CD8-positive, alpha-beta memory T cell (primary cell): ENCODE measurements at regions not wholly inside any gene's neighbourhood (a gene's known extent, or its start where the extent isn't known, plus 50 kb on each side); places are given as distances from the start of the nearest gene placed in this dataset.

Source experiments
- CTCF ChIA-PET: fragments of 350-600 bp; sonication (Branson Sonifier 250); formaldehyde crosslinking; loops from one replicate; lab custom pipeline; 2021; ENCODE audit warnings: antibody characterized with exemption; lab: Charles Lee
- POLR2A ChIA-PET: fragments of 350-600 bp; sonication (Branson Sonifier 250); formaldehyde crosslinking; loops from one replicate; lab custom pipeline; 2021; ENCODE audit warnings: antibody characterized with exemption; lab: Charles Lee
- DNase-seq, 5 donors: peaks; one replicate each; pipeline versions ENCODE4 v3.0.0 to v3.0.0-alpha.2; 2020 to 2022; ENCODE audit warnings: mixed read lengths in 1 of 5
- H3K27ac ChIP-seq: one replicate; pipeline ENCODE4 v1.7.0; 2013; ENCODE audit warnings: low read depth, mild to moderate bottlenecking, low read length, moderate library complexity
- H3K27me3 ChIP-seq: 2 replicates; pipeline ENCODE4 v1.7.0; 2013; ENCODE audit warnings: low read length, mild to moderate bottlenecking; ENCODE audit not compliant: insufficient read depth, poor library complexity, severe bottlenecking
- H3K36me3 ChIP-seq: 2 replicates; pipeline ENCODE4 v1.7.0; 2013; ENCODE audit warnings: mild to moderate bottlenecking, low read length, moderate library complexity; ENCODE audit not compliant: insufficient read depth
- H3K4me1 ChIP-seq: 2 replicates; pipeline ENCODE4 v1.7.0; 2013; ENCODE audit warnings: mild to moderate bottlenecking, low read length, moderate library complexity; ENCODE audit not compliant: insufficient read depth
- H3K4me3 ChIP-seq: 2 replicates; pipeline ENCODE4 v1.7.0; 2013; ENCODE audit warnings: mild to moderate bottlenecking, low read length
- H3K9me3 ChIP-seq: 2 replicates; pipeline ENCODE4 v1.7.0; 2013; ENCODE audit warnings: mild to moderate bottlenecking, low read length
- H3K27ac Mint-ChIP-seq, 8 donors: one replicate each; pipeline ENCODE4 v1.8.0; 2020 to 2021; ENCODE audit warnings: mixed read lengths in 8 of 8, mild to moderate bottlenecking in 6 of 8, inconsistent platforms in 3 of 8, moderate library complexity in 3 of 8
- H3K27me3 Mint-ChIP-seq, 2 donors: one replicate each; pipeline ENCODE4 v1.8.0; 2020 to 2021; ENCODE audit warnings: mixed read lengths in 2 of 2, mild to moderate bottlenecking in 1 of 2, moderate library complexity in 1 of 2
- H3K36me3 Mint-ChIP-seq, 3 donors: one replicate each; pipeline ENCODE4 v1.8.0; 2020 to 2021; ENCODE audit warnings: mixed read lengths in 3 of 3, inconsistent platforms in 1 of 3, mild to moderate bottlenecking in 1 of 3
- H3K4me1 Mint-ChIP-seq, 3 donors: one replicate each; pipeline ENCODE4 v1.8.0; 2020 to 2021; ENCODE audit warnings: mixed read lengths in 3 of 3, inconsistent platforms in 1 of 3, mild to moderate bottlenecking in 1 of 3
- H3K4me3 Mint-ChIP-seq, 7 donors: one replicate each; pipeline ENCODE4 v1.8.0; 2020 to 2021; ENCODE audit warnings: mixed read lengths in 7 of 7, mild to moderate bottlenecking in 6 of 7, moderate library complexity in 4 of 7, inconsistent platforms in 2 of 7
- H3K9me3 Mint-ChIP-seq, 5 donors: one replicate each; pipeline ENCODE4 v1.8.0; 2020 to 2022; ENCODE audit warnings: mixed read lengths in 5 of 5, mild to moderate bottlenecking in 3 of 5, moderate library complexity in 2 of 5, inconsistent platforms in 1 of 5

DNA sequence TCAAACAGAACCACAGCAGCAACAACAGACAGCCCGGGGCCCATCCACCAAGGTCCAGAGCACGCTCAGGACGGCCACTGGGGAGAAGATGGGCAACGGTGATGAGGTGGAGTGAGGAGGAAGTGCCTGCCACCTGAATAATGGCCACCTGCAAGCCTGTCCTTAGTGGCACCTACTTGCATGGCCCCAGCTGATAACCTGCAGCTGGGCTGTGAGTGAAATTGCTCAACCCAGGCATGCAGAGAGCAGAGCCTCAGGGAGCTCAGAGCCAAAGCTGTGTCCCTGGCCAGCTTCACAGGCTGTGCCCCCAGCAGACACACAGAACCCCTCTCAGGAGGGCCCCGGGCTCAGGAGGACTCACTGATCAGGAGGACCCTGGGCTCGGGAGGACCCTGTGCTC, 102.4 kb upstream of the ADRA2C start:
- no peak overlapping the region for H3K4me3 ChIP-seq
- ChIA-PET CTCF (no interaction called here), POLR2A (no interaction called here)
- no peak overlapping the region for H3K27ac ChIP-seq
- H3K9me3 ChIP-seq, result peaks cover 5% of the 10 kb centered on the region
- no peaks in the 10 kb centered on the region for H3K27me3 ChIP-seq
- no peak for DNase-seq
- Mint-ChIP-seq H3K27ac (no peak overlapping the region), H3K4me3 (no peak overlapping the region), H3K36me3 (no peaks in the 10 kb centered on the region), H3K9me3 (peaks cover 0 to 8% (median 2%) of the 10 kb centered on the region in 5 donors), H3K27me3 (peaks cover 16 to 19% of the 10 kb centered on the region in 2 donors), H3K4me1 (no peaks in the 10 kb centered on the region)
- H3K36me3 ChIP-seq, result no peaks in the 10 kb centered on the region
- no peaks in the 10 kb centered on the region for H3K4me1 ChIP-seq

DNA sequence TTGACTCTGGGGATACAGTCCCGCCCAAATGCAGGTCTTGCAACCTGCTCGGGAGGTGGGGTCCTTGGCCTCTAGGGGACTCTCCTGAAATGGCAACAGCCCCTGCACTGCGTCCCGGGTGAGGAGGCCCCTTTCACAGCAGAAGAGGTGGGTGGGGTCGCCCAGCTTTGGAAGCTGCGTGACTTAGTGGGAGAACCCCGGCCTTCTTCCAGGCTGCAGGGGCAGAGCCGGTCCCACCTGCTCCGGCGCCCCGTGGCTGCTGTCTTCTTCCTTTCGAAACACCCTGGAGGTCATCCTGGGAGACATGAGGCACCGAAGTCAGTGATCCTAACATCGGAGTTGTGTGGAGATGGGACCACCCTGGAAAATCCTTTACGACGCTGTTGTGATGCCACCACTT, 103.7 kb upstream of the ADRA2C start:
- ChIA-PET POLR2A (no interaction called here), CTCF (no interaction called here)
- peaks cover 5% of the 10 kb centered on the region for H3K9me3 ChIP-seq
- H3K4me1 ChIP-seq, result no peaks in the 10 kb centered on the region
- Mint-ChIP-seq H3K4me3 (no peak overlapping the region), H3K4me1 (no peaks in the 10 kb centered on the region), H3K36me3 (no peaks in the 10 kb centered on the region), H3K9me3 (peaks cover 0 to 6% (median 0%) of the 10 kb centered on the region in 5 donors), H3K27me3 (peaks cover 13 to 26% of the 10 kb centered on the region in 2 donors), H3K27ac (no peak overlapping the region)
- no peak overlapping the region for H3K4me3 ChIP-seq
- H3K36me3 ChIP-seq, result no peaks in the 10 kb centered on the region
- H3K27me3 ChIP-seq, result no peaks in the 10 kb centered on the region
- no peak for DNase-seq
- no peak overlapping the region for H3K27ac ChIP-seq

DNA sequence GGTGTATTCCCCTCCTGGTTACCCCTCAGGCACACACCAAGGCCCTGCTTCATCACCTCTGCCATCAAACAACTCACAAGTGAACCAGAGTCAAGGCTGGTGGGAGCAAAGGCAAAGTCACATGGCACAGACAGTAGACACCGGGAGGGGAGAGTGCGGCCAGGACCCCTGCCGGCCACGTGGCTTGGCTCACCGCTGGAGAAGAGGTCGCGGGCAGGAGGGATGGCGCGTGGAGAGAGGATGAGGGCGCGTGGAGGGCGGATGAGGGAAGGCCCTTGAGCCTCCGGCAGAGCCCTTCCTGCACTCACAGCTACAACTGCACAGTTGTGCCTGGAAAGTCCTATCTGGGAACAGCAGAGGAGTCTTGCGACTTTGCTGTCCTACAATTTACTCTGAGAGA, 104.2 kb upstream of the ADRA2C start:
- H3K4me1 ChIP-seq, result no peaks in the 10 kb centered on the region
- Mint-ChIP-seq H3K9me3 (peaks cover 0 to 1% (median 0%) of the 10 kb centered on the region in 5 donors), H3K36me3 (no peaks in the 10 kb centered on the region), H3K27ac (peak overlapping the region in 1 of 8 donors; percentile 88), H3K4me3 (no peak overlapping the region), H3K27me3 (peaks cover 13 to 26% of the 10 kb centered on the region in 2 donors), H3K4me1 (no peaks in the 10 kb centered on the region)
- H3K27me3 ChIP-seq, result no peaks in the 10 kb centered on the region
- CTCF ChIA-PET, result no interaction called here
- H3K27ac ChIP-seq, result no peak overlapping the region
- no peaks in the 10 kb centered on the region for H3K36me3 ChIP-seq
- no peak for DNase-seq
- H3K4me3 ChIP-seq, result no peak overlapping the region
- POLR2A ChIA-PET, result no interaction called here
- H3K9me3 ChIP-seq, result no peaks in the 10 kb centered on the region

DNA sequence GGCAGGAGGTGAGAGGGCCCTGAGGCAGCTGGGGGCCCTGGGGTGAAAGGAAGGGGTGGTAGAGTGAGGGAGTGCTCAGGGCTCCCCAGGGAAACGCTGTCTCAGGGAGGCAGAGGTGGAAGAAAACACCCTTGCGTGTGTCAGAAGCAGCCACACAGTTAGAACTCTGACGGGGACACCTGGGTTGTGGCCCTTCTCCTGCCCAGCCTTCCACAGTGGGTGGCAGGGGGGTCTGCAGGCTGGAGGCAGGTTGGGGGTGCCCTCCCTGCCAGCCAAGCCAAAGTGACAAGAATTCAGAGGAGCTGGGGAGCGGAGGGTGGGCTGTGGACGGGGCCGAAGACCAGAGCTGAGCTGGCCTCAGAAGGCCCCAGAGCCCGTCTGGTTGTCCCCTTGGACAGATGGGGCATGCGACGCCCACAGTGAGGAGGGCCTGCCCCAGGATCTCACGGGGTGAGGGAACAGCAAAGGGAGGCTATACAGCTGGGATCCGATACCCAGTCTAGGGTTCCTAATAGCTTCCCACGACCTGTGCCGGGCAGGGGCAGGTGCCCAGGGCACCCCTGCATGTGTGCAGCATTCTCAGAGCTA, 105.2 kb upstream of the ADRA2C start:
- CTCF ChIA-PET, result no interaction called here
- Mint-ChIP-seq H3K9me3 (peaks cover 0 to under 1% (median 0%) of the 10 kb centered on the region in 5 donors), H3K4me1 (no peaks in the 10 kb centered on the region), H3K27ac (no peak overlapping the region), H3K27me3 (peaks cover 14 to 29% of the 10 kb centered on the region in 2 donors), H3K4me3 (no peak overlapping the region), H3K36me3 (no peaks in the 10 kb centered on the region)
- DNase-seq, result no peak
- no peaks in the 10 kb centered on the region for H3K9me3 ChIP-seq
- no peaks in the 10 kb centered on the region for H3K36me3 ChIP-seq
- POLR2A ChIA-PET, result no interaction called here
- H3K27me3 ChIP-seq, result no peaks in the 10 kb centered on the region
- no peaks in the 10 kb centered on the region for H3K4me1 ChIP-seq
- H3K27ac ChIP-seq, result no peak overlapping the region
- H3K4me3 ChIP-seq, result no peak overlapping the region

DNA sequence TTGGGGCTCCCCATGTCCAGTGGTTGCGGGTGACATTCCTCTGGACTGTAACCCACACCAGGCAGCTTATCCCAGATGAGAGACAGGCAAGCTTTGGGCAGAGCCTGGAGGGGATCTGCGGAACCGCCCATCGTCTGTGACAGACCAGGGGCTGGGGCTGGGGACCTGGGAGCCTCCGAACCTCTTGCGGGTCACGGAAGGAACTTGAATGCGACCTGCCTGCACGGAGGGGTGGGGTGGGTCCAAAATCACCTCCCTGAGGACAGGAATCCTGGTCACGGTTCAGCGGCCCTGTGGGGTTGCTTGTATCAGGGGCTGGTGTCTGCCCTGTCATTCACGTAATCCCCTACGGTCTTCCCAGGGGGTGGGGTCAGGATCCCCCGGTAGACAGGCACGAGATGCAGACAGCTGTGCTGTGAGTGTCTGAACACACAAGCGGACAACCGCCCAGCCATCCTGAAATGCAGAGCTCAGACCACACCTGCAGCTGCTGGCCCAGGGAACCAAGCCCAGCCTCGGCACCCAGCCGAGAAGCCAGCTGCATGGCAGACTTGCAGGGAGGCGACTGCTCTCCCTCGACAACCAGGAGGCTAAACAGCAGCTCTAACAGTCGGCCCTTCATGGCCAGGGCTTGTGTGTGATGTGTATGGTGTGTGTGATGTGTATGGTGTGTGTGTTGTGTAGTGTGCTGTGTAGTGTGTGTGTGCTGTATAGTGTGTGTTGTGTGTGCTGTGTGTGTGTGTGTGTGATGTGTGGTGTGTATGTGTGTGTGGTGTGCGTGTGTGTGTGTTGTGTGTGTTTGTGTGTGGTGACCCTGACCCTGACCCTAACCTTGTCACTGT, 105.9 kb upstream of the ADRA2C start:
- Mint-ChIP-seq H3K27me3 (peaks cover 11 to 29% of the 10 kb centered on the region in 2 donors), H3K4me3 (no peak overlapping the region), H3K36me3 (no peaks in the 10 kb centered on the region), H3K27ac (no peak overlapping the region), H3K4me1 (no peaks in the 10 kb centered on the region), H3K9me3 (no peaks in the 10 kb centered on the region)
- POLR2A ChIA-PET, result no interaction called here
- CTCF ChIA-PET, result no interaction called here
- Histone ChIP-seq H3K36me3 (no peaks in the 10 kb centered on the region), H3K27ac (no peak overlapping the region), H3K27me3 (no peaks in the 10 kb centered on the region), H3K4me3 (no peak overlapping the region), H3K9me3 (no peaks in the 10 kb centered on the region), H3K4me1 (no peaks in the 10 kb centered on the region)
- DNase-seq, result no peak

DNA sequence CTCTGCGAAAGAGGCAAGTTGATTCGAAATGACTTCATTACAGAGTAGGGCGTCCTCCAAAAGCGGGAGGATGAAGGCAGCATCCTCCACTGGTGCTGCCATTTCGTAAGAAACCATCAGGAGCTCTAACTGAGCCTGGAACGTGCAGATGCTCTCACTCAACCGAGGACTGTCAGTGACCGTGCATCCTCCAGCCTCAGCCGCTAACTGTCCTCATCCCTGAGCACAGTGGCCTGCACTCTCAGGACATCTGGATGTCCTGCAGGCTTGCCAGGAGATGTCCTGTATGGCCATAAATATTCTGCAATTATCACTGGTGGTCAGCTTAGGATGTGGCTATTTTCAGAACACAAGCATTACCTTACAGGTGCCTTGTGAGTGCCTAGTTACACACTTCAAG, 107.1 kb upstream of the ADRA2C start:
- H3K36me3 ChIP-seq, result no peaks in the 10 kb centered on the region
- Mint-ChIP-seq H3K9me3 (no peaks in the 10 kb centered on the region), H3K36me3 (no peaks in the 10 kb centered on the region), H3K4me3 (no peak overlapping the region), H3K27ac (no peak overlapping the region), H3K27me3 (peaks cover 11 to 29% of the 10 kb centered on the region in 2 donors), H3K4me1 (no peaks in the 10 kb centered on the region)
- POLR2A ChIA-PET, result no interaction called here
- no peaks in the 10 kb centered on the region for H3K27me3 ChIP-seq
- no peaks in the 10 kb centered on the region for H3K9me3 ChIP-seq
- H3K4me3 ChIP-seq, result no peak overlapping the region
- no peak for DNase-seq
- H3K27ac ChIP-seq, result no peak overlapping the region
- CTCF ChIA-PET, result no interaction called here
- no peaks in the 10 kb centered on the region for H3K4me1 ChIP-seq

DNA sequence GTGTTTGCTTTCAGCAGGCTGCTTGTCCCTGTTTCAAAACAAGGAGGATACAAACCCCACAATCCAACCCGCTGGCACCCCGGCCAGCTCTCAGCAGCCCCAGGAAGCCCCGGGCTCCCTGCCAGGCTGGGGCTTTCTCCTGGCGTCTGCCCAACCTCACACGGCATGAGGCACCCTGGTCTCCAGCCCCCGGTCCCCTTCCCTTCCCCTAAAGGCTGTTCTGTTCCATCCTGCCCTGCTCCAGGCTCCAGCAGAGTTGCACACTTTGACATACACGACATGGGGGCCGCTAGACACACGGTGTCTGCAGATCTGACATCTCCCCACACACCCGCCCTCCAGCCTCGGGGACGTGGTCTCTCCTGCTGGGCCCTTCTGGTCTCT, 107.7 kb upstream of the ADRA2C start:
- no peak for DNase-seq
- peaks cover 11 to 33% of the 10 kb centered on the region in 2 donors for H3K27me3 Mint-ChIP-seq
- Histone ChIP-seq H3K4me1 (no peaks in the 10 kb centered on the region), H3K27me3 (no peaks in the 10 kb centered on the region), H3K4me3 (no peak overlapping the region), H3K27ac (no peak overlapping the region), H3K36me3 (no peaks in the 10 kb centered on the region), H3K9me3 (no peaks in the 10 kb centered on the region)
- no peak overlapping the region for H3K4me3 Mint-ChIP-seq
- CTCF ChIA-PET, result no interaction called here
- H3K4me1 Mint-ChIP-seq, result no peaks in the 10 kb centered on the region
- H3K9me3 Mint-ChIP-seq, result no peaks in the 10 kb centered on the region
- H3K36me3 Mint-ChIP-seq, result no peaks in the 10 kb centered on the region
- POLR2A ChIA-PET, result no interaction called here
- H3K27ac Mint-ChIP-seq, result no peak overlapping the region

DNA sequence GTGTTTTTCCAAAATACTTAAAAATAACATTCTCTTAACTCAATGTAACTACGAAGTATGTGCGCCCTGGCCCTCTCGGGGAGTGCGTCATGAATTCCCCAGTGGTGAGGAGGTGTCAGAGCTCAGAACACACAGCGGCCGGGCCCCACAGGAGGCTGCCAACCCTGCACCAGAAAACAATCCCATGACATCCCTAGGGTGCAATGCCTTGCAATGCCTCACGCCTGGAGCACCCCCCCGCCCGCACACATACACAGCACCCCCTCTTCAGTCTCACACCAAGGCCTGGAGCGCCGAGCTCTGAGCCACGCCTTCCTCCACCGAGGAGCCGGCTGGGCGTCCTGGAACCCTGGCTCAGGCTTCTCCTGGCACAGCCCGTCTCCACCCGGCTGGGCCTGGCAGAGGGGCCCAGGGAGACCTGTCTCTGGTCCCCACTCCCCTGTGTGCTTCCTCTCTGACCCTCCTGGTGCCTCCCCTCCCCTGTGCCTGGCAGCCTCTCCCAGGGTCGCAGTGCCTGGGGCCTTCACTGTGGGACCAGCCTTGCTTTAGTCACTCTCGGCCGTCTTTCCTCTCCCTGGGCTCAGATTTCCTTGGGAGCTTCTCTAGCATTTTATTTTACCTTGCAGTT, 108.2 kb upstream of the ADRA2C start:
- H3K4me1 Mint-ChIP-seq, result no peaks in the 10 kb centered on the region
- H3K36me3 ChIP-seq, result no peaks in the 10 kb centered on the region
- ChIA-PET CTCF (no interaction called here), POLR2A (no interaction called here)
- H3K4me1 ChIP-seq, result no peaks in the 10 kb centered on the region
- DNase-seq, result no peak
- no peak overlapping the region for H3K4me3 Mint-ChIP-seq
- no peaks in the 10 kb centered on the region for H3K27me3 ChIP-seq
- peaks cover 11 to 34% of the 10 kb centered on the region in 2 donors for H3K27me3 Mint-ChIP-seq
- H3K27ac ChIP-seq, result no peak overlapping the region
- H3K27ac Mint-ChIP-seq, result no peak overlapping the region
- no peak overlapping the region for H3K4me3 ChIP-seq
- H3K36me3 Mint-ChIP-seq, result no peaks in the 10 kb centered on the region
- H3K9me3 ChIP-seq, result no peaks in the 10 kb centered on the region
- H3K9me3 Mint-ChIP-seq, result no peaks in the 10 kb centered on the region
